EH (cell line): ENCODE measurements at regions not wholly inside any gene's neighbourhood (a gene's known extent, or its start where the extent isn't known, plus 50 kb on each side); places are given as distances from the start of the nearest gene placed in this dataset.

Source experiments
- DNase-seq: peaks from one replicate; pipeline ENCODE4 v3.0.0-alpha.2; 2015; ENCODE audit warnings: low read depth

GRCh38 chrX:68894513-68895340 lies 65.9 kb downstream of the EFNB1 start:
- peak; percentile 24 for DNase-seq

GRCh38 chrX:68894142-68894512 lies 65.3 kb downstream of the EFNB1 start:
- no peak for DNase-seq

GRCh38 chrX:68892651-68893050 lies 63.8 kb downstream of the EFNB1 start:
- DNase-seq: no peak

GRCh38 chrX:68892134-68892533 lies 63.3 kb downstream of the EFNB1 start:
- DNase-seq: no peak
